GM12878 (cell line): ENCODE measurements at regions not wholly inside any gene's neighbourhood (a gene's known extent, or its start where the extent isn't known, plus 50 kb on each side); places are given as distances from the start of the nearest gene placed in this dataset.

Experiments used
- ATF7 ChIP-seq: fragments of 450-650 bp; IDR thresholded peaks from 2 replicates; pipeline ENCODE4 v1.6.1; 2016; ENCODE audit warnings: low read depth, mild to moderate bottlenecking
- POLR2AphosphoS5 ChIP-seq: IDR thresholded peaks from 2 replicates; pipeline ENCODE4 v1.6.1; 2011; ENCODE audit warnings: mild to moderate bottlenecking, low read length, inconsistent platforms
- SIN3A ChIP-seq: IDR thresholded peaks from 2 replicates; pipeline ENCODE4 v1.6.1; 2012; ENCODE audit warnings: low read depth, low read length, improper control_type of control experiment
- TF ChIP-seq, protein P1 (sequence below), 3 experiments: IDR thresholded peaks in 2 of 3; conservative IDR thresholded peaks in 1 of 3; 2 replicates each; pipeline ENCODE4 v1.5.1; 2011; ENCODE audit warnings: low read depth in 3 of 3, low read length in 3 of 3, mild to moderate bottlenecking in 3 of 3, control low read depth in 2 of 3, moderate library complexity in 2 of 3, inconsistent platforms in 1 of 3, mixed read lengths in 1 of 3; ENCODE audit not compliant: control insufficient read depth in 2 of 3, insufficient read depth in 1 of 3; ENCODE audit errors: extremely low read depth in 1 of 3

DNA sequence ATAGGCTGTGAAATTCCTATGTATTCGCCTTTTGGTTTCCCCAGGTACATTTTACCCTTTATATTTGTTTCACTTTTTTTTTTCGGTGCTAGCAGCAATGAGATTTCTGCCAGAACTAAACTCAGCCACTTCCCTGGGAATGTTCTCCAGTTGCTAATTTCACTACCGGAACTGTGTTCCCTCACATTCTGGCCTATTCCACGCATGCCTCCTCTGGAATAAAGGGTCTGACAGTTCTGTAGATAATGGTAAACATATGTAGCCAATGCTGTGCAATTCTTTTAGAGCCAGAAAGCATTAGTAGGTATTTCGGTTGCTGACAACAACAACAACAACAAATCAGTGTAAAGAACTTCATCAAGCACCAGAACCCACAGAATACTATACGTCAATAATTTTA, 96.1 kb upstream of the TBX18 start:
- TF ChIP-seq SIN3A (no peak), POLR2AphosphoS5 (no peak), ATF7 (no peak)
- TF ChIP-seq, protein P1, sequence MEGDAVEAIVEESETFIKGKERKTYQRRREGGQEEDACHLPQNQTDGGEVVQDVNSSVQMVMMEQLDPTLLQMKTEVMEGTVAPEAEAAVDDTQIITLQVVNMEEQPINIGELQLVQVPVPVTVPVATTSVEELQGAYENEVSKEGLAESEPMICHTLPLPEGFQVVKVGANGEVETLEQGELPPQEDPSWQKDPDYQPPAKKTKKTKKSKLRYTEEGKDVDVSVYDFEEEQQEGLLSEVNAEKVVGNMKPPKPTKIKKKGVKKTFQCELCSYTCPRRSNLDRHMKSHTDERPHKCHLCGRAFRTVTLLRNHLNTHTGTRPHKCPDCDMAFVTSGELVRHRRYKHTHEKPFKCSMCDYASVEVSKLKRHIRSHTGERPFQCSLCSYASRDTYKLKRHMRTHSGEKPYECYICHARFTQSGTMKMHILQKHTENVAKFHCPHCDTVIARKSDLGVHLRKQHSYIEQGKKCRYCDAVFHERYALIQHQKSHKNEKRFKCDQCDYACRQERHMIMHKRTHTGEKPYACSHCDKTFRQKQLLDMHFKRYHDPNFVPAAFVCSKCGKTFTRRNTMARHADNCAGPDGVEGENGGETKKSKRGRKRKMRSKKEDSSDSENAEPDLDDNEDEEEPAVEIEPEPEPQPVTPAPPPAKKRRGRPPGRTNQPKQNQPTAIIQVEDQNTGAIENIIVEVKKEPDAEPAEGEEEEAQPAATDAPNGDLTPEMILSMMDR (IDR thresholded peaks at IDR 0.05 in 2 of 3, conservative IDR thresholded peaks at IDR 0.05 in 1 of 3; ENCODE audit: control insufficient read depth in 2 of 3, extremely low read depth in 1 of 3, insufficient read depth in 1 of 3, low read depth in 3 of 3, low read length in 3 of 3) = no peak
